GM12878 (cell line): ENCODE measurements at regions not wholly inside any gene's neighbourhood (a gene's known extent, or its start where the extent isn't known, plus 50 kb on each side); places are given as distances from the start of the nearest gene placed in this dataset.

Experiments used
- ATAC-seq: fragments of 200-7000 bp; cut with Tn5 transposase; 3 replicates; pipeline ENCODE4 v1.9.1; 2020; ENCODE audit warnings: mild to moderate bottlenecking, moderate library complexity
- BruUV-seq: library from RNA; stranded (reverse); fragments of 400-500 nt; replicated peaks from 2 replicates; lab custom pipeline; 2021; lab: Mats Ljungman, UMichigan
- CTCF ChIA-PET: fragments of 300-600 bp; sonication (Branson Sonifier 250); formaldehyde crosslinking; extraction: SDS; loops from one replicate; lab custom pipeline; 2021; ENCODE audit warnings: inconsistent platforms; lab: Yijun Ruan, JAX
- POLR2A ChIA-PET: fragments of 350-600 bp; formaldehyde crosslinking; extraction: SDS; loops from one replicate; lab custom pipeline; 2021; ENCODE audit warnings: inconsistent platforms; lab: Charles Lee
- RAD21 ChIA-PET: fragments of 300-600 bp; sonication (Branson Sonifier 250); formaldehyde crosslinking; loops from one replicate; lab custom pipeline; 2023; ENCODE audit warnings: antibody characterized with exemption; ENCODE audit not compliant: unreplicated experiment; lab: Charles Lee
- SMC1A ChIA-PET: fragments of 300-600 bp; sonication (Branson Sonifier 250); formaldehyde crosslinking; loops from one replicate; lab custom pipeline; 2023; ENCODE audit not compliant: unreplicated experiment, uncharacterized antibody; lab: Charles Lee
- DNase-seq: peaks from one replicate; pipeline ENCODE4 v3.0.0-alpha.2; 2011; ENCODE audit warnings: low read depth, low spot score
- FAIRE-seq: peaks from 3 replicates; lab custom pipeline; 2011; peaks lifted over from hg19 to GRCh38; lab: Jason Lieb, UNC
- H2AFZ ChIP-seq: 2 replicates; pipeline ENCODE4 v1.6.0; 2011; ENCODE audit warnings: low read depth, low read length, control low read depth; ENCODE audit not compliant: control insufficient read depth
- H3K27ac ChIP-seq: 2 replicates; pipeline ENCODE4 v1.5.1; 2011; ENCODE audit warnings: control low read depth; ENCODE audit not compliant: control insufficient read depth, insufficient read depth
- H3K27me3 ChIP-seq, 2 experiments: replicated peaks in 1 of 2; 2 replicates each; pipeline versions ENCODE4 v1.6.0 to v1.6.1; 2011; ENCODE audit warnings: low read length in 1 of 2; ENCODE audit not compliant: control insufficient read depth in 2 of 2, insufficient read depth in 2 of 2
- H3K36me3 ChIP-seq, 2 experiments: 2 replicates each; pipeline ENCODE4 v1.5.1; 2011; ENCODE audit warnings: low read length in 1 of 2; ENCODE audit not compliant: control insufficient read depth in 2 of 2, insufficient read depth in 2 of 2
- H3K4me1 ChIP-seq: 2 replicates; pipeline ENCODE4 v1.6.1; 2011; ENCODE audit warnings: mild to moderate bottlenecking, low read length, moderate library complexity, mixed read lengths; ENCODE audit not compliant: control insufficient read depth, insufficient read depth
- H3K4me2 ChIP-seq: 2 replicates; pipeline ENCODE4 v1.6.0; 2011; ENCODE audit warnings: control low read depth; ENCODE audit not compliant: control insufficient read depth, insufficient read depth
- H3K4me3 ChIP-seq: fragments of 200-600 bp; sonication (generic); 2 replicates; pipeline ENCODE4 v1.5.1; 2016
- H3K79me2 ChIP-seq: 2 replicates; pipeline ENCODE4 v1.6.0; 2011; ENCODE audit warnings: low read length; ENCODE audit not compliant: control insufficient read depth, insufficient read depth
- H3K9ac ChIP-seq: 2 replicates; pipeline ENCODE4 v1.8.0; 2011; ENCODE audit warnings: low read length, control low read depth, mixed read lengths; ENCODE audit not compliant: control insufficient read depth, insufficient read depth
- H3K9me3 ChIP-seq: replicated peaks from 3 replicates; pipeline ENCODE4 v1.5.1; 2011; ENCODE audit warnings: mild to moderate bottlenecking, low read length; ENCODE audit not compliant: control insufficient read depth, insufficient read depth
- H4K20me1 ChIP-seq: 2 replicates; pipeline ENCODE4 v1.6.0; 2011; ENCODE audit not compliant: control insufficient read depth, insufficient read depth
- RB1 ChIP-seq: fragments of 450-650 bp; formaldehyde crosslinking; IDR thresholded peaks from 2 replicates; pipeline ENCODE4 v1.6.1; 2017; ENCODE audit warnings: mild to moderate bottlenecking, borderline replicate concordance
- RFX5 ChIP-seq: IDR thresholded peaks from 2 replicates; pipeline ENCODE4 v1.6.1; 2011; ENCODE audit warnings: low read depth, low read length, improper control_type of control experiment
- WGBS: methylation state at CpG from one replicate; pipeline ENCODE4 v1.1.6; 2016; ENCODE audit warnings: low lambda C conversion rate; ENCODE audit not compliant: insufficient replicate concordance, insufficient coverage; ENCODE audit errors: missing lambda C conversion rate; 5-methylcytosine and 5-hydroxymethylcytosine counted together
- in situ Hi-C: fragments of 300-500 bp; cut with MboI; formaldehyde crosslinking; loops from 9 replicates; pipeline ENCODE4 v1.14.3; 2018; ENCODE audit warnings: mixed read lengths
- intact Hi-C: fragments of 100-400 bp; cut with micrococcal nuclease; formaldehyde crosslinking; loops from one replicate; pipeline ENCODE4 v1.14.2; 2022; ENCODE audit not compliant: unreplicated experiment
- TF ChIP-seq, protein P1 (sequence below): IDR thresholded peaks from 2 replicates; pipeline ENCODE4 v1.6.1; 2012; ENCODE audit warnings: low read length, inconsistent platforms
- TF ChIP-seq, protein P2 (sequence below): fragments of 450-650 bp; conservative IDR thresholded peaks from 2 replicates; pipeline ENCODE4 v1.6.1; 2017; ENCODE audit warnings: mild to moderate bottlenecking, moderate library complexity
- TF ChIP-seq, protein P3 (sequence below): fragments of 450-650 bp; IDR thresholded peaks from 2 replicates; pipeline ENCODE4 v1.6.1; 2016; ENCODE audit warnings: mild to moderate bottlenecking

DNA sequence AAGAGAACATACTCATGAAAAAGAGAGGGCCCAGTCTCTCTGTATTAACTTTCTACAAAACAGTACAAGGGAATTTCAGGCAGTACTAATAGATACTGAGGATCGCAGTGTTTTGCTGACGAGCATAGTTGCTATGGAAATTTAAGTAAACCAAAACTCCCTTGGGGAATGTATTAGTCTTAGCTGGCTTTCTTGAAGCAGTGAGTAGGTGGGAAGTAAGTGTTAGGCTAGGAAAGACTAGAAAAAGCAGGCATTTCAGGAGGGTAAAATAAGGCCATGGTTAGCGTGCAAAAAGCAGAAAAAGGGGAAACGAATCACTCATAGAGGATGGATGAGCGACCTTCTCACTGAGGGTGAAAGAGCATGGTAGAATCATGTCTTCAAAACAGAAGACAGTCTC lies 84.3 kb upstream of the ACTBL2 start (continued):
- TF ChIP-seq, protein P1, sequence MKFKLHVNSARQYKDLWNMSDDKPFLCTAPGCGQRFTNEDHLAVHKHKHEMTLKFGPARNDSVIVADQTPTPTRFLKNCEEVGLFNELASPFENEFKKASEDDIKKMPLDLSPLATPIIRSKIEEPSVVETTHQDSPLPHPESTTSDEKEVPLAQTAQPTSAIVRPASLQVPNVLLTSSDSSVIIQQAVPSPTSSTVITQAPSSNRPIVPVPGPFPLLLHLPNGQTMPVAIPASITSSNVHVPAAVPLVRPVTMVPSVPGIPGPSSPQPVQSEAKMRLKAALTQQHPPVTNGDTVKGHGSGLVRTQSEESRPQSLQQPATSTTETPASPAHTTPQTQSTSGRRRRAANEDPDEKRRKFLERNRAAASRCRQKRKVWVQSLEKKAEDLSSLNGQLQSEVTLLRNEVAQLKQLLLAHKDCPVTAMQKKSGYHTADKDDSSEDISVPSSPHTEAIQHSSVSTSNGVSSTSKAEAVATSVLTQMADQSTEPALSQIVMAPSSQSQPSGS, result no peak
- peak; percentile 89 for TF ChIP-seq RFX5

DNA sequence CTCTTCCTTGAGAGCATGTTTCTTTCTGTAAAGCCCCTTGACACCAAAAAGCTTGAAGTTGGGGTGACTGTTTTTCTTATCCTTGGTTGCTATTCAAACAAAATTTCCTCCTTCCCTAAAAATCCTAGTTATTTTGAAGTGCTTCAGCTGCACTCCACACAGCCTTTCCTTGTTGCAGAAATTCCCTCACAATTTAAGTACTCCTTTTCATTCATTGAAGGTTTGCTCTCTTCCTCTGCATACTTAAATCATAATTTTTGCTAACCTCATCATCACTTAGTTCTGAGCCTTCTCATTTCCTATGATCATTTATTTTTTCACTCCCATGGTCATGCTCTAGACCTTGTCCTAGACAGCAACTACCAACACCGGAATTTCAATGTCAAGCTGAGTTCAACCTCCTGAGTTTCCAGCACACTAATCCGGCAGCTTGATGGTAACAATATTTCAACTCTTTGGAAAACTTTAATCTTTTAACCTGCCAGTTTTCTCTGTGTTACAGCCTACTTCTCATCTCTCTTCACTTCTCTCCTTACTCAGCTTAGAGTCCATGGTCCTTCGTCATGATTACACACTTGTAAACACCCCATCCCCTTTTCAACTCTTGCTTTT lies 78.7 kb upstream of the ACTBL2 start:
- RAD21 ChIA-PET, result no interaction called here
- intact Hi-C loops, result no loop called here
- WGBS, result 47% methylated on average over 3 of the region's 3 CpGs
- H3K27me3 ChIP-seq, result no peaks in the 10 kb centered on the region; a peak in 1 of 4 replicates
- SMC1A ChIA-PET, result interaction anchor here (0.7 kb wide), 1 partner anchor 97 kb away, joined by 3 read pairs; no protein-coding TSS in a partner anchor
- ATAC-seq (no peak), FAIRE-seq (no peak), DNase-seq (no peak)
- H3K27ac ChIP-seq, result no peak overlapping the region
- no peak overlapping the region for H3K9ac ChIP-seq
- no peaks in the 10 kb centered on the region for H3K36me3 ChIP-seq
- H3K9me3 ChIP-seq, result no peaks in the 10 kb centered on the region; the same call in 2 of the 3 replicates
- H3K4me3 ChIP-seq, result no peak overlapping the region
- POLR2A ChIA-PET, result no interaction called here
- no peaks in the 10 kb centered on the region for H4K20me1 ChIP-seq
- no peak overlapping the region for H3K4me2 ChIP-seq
- H2AFZ ChIP-seq, result no peak overlapping the region
- no TSS peak for BruUV-seq
- CTCF ChIA-PET, result no interaction called here
- TF ChIP-seq, protein P2, sequence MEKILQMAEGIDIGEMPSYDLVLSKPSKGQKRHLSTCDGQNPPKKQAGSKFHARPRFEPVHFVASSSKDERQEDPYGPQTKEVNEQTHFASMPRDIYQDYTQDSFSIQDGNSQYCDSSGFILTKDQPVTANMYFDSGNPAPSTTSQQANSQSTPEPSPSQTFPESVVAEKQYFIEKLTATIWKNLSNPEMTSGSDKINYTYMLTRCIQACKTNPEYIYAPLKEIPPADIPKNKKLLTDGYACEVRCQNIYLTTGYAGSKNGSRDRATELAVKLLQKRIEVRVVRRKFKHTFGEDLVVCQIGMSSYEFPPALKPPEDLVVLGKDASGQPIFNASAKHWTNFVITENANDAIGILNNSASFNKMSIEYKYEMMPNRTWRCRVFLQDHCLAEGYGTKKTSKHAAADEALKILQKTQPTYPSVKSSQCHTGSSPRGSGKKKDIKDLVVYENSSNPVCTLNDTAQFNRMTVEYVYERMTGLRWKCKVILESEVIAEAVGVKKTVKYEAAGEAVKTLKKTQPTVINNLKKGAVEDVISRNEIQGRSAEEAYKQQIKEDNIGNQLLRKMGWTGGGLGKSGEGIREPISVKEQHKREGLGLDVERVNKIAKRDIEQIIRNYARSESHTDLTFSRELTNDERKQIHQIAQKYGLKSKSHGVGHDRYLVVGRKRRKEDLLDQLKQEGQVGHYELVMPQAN, result no peak
- no peak for TF ChIP-seq RB1
- TF ChIP-seq, protein P3, sequence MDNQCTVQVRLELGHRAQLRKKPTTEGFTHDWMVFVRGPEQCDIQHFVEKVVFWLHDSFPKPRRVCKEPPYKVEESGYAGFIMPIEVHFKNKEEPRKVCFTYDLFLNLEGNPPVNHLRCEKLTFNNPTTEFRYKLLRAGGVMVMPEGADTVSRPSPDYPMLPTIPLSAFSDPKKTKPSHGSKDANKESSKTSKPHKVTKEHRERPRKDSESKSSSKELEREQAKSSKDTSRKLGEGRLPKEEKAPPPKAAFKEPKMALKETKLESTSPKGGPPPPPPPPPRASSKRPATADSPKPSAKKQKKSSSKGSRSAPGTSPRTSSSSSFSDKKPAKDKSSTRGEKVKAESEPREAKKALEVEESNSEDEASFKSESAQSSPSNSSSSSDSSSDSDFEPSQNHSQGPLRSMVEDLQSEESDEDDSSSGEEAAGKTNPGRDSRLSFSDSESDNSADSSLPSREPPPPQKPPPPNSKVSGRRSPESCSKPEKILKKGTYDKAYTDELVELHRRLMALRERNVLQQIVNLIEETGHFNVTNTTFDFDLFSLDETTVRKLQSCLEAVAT, result no peak
- H3K79me2 ChIP-seq, result no peaks in the 10 kb centered on the region
- no peaks in the 10 kb centered on the region for H3K4me1 ChIP-seq
- in situ Hi-C loops, result no loop called here
